ENCODE measurements at regions not wholly inside any gene's neighbourhood (a gene's known extent, or its start where the extent isn't known, plus 50 kb on each side); places are given as distances from the start of the nearest gene placed in this dataset.

GRCh38 chr3:153246806-153247205 lies 84.8 kb downstream of the RAP2B start:
- TF ChIP-seq CTCF (IDR thresholded peaks at IDR 0.05; ENCODE audit: low read depth, low read length, poor library complexity, severe bottlenecking) (no peak), EZH2phosphoT487 (IDR thresholded peaks at IDR 0.05; ENCODE audit: borderline replicate concordance, low read length) (no peak)
